HCT116 (cell line): ENCODE measurements at regions not wholly inside any gene's neighbourhood (a gene's known extent, or its start where the extent isn't known, plus 50 kb on each side); places are given as distances from the start of the nearest gene placed in this dataset.

ENCODE experiments used
- ATAC-seq: fragments of 200-7000 bp; cut with Tn5 transposase; 2 replicates; pipeline ENCODE4 v1.9.1; 2020; ENCODE audit warnings: mild to moderate bottlenecking, moderate library complexity
- BruUV-seq: library from RNA; stranded (reverse); fragments of 400-500 nt; replicated peaks from 2 replicates; lab custom pipeline; 2021; lab: Mats Ljungman, UMichigan
- CTCF ChIA-PET: fragments of 300-600 bp; sonication (Branson Sonifier 250); formaldehyde crosslinking; loops from one replicate; lab custom pipeline; 2021; ENCODE audit warnings: antibody characterized with exemption; lab: Charles Lee
- POLR2A ChIA-PET: fragments of 300-600, 350-600 bp; sonication (Branson Sonifier 250); formaldehyde crosslinking; loops from one replicate; lab custom pipeline; 2021; ENCODE audit warnings: antibody characterized with exemption; lab: Charles Lee
- RAD21 ChIA-PET, 2 experiments: fragments of 300-600 bp; sonication (Branson Sonifier 250); formaldehyde crosslinking; loops; one replicate each; lab custom pipeline; 2023; ENCODE audit warnings: low total read pairs in 2 of 2; ENCODE audit not compliant: uncharacterized antibody in 2 of 2, unreplicated experiment in 2 of 2, low non-redundant PET in 1 of 2; lab: Charles Lee
- DNase-seq: peaks from one replicate; pipeline ENCODE4 v3.0.0-alpha.2; 2010; ENCODE audit warnings: low read depth, low spot score
- H2AFZ ChIP-seq: fragments of 200-600 bp; shearing (Covaris generic), sonication (generic); 2 replicates; pipeline ENCODE4 v1.6.1; 2017; ENCODE audit warnings: low read depth, mixed run types, mixed read lengths, antibody characterized with exemption, low read length; ENCODE audit not compliant: poor library complexity, severe bottlenecking
- H3K27ac ChIP-seq: 2 replicates; pipeline ENCODE4 v1.5.1; 2012; ENCODE audit warnings: low read depth, low read length
- H3K27me3 ChIP-seq: fragments of 200-600 bp; sonication (generic); 2 replicates; pipeline ENCODE4 v1.6.1; 2016; ENCODE audit warnings: mixed run types, low read length, mixed read lengths; ENCODE audit not compliant: insufficient read depth
- H3K36me3 ChIP-seq, 2 experiments: fragments of 200-500 bp in 1 of 2; fragments of 200-600 bp in 1 of 2; sonication (Bioruptor generic) in 1 of 2; sonication (generic) in 1 of 2; 2 replicates each; pipeline versions ENCODE4 v1.5.1 to v1.6.1; 2014 to 2016; ENCODE audit warnings: low read length in 2 of 2, inconsistent platforms in 1 of 2, mixed read lengths in 1 of 2, mixed run types in 1 of 2; ENCODE audit not compliant: insufficient read depth in 2 of 2, control insufficient read depth in 1 of 2
- H3K4me1 ChIP-seq, 2 experiments: fragments of 200-600 bp in 1 of 2; sonication (generic) in 1 of 2; 2 replicates each; pipeline versions ENCODE4 v1.5.1 to v1.6.1; 2012 to 2017; ENCODE audit warnings: low read length in 2 of 2, inconsistent platforms in 1 of 2, mild to moderate bottlenecking in 1 of 2, mixed read lengths in 1 of 2, mixed run types in 1 of 2, moderate library complexity in 1 of 2; ENCODE audit not compliant: insufficient read depth in 2 of 2, control insufficient read depth in 1 of 2
- H3K4me2 ChIP-seq: fragments of 200-600 bp; sonication (generic); 2 replicates; pipeline ENCODE4 v1.6.1; 2017; ENCODE audit warnings: mixed run types, low read length, mixed read lengths
- H3K4me3 ChIP-seq, 2 experiments: fragments of 200-600 bp in 1 of 2; sonication (generic) in 1 of 2; replicated peaks in 1 of 2; 2 replicates each; pipeline ENCODE4 v1.5.1; 2011 to 2016; ENCODE audit warnings: low read length in 2 of 2, control low read depth in 1 of 2, low read depth in 1 of 2, mild to moderate bottlenecking in 1 of 2, mixed read lengths in 1 of 2, mixed run types in 1 of 2
- H3K79me2 ChIP-seq: fragments of 200-600 bp; sonication (generic); 2 replicates; pipeline ENCODE4 v1.6.1; 2017; ENCODE audit warnings: mild to moderate bottlenecking, mixed run types, low read length, moderate library complexity, mixed read lengths; ENCODE audit not compliant: insufficient read depth
- H3K9ac ChIP-seq: fragments of 200-600 bp; sonication (generic); 2 replicates; pipeline ENCODE4 v1.6.1; 2016; ENCODE audit warnings: low read length, mixed read lengths
- H3K9me2 ChIP-seq: fragments of 200-600 bp; sonication (generic), shearing (Covaris generic); 2 replicates; pipeline ENCODE4 v1.6.1; 2017; ENCODE audit warnings: mixed run types, mild to moderate bottlenecking, moderate library complexity; ENCODE audit not compliant: insufficient read depth
- H3K9me3 ChIP-seq, 2 experiments: fragments of 200-500 bp in 1 of 2; fragments of 200-600 bp in 1 of 2; sonication (Bioruptor generic) in 1 of 2; sonication (generic) in 1 of 2; 2 replicates each; pipeline ENCODE4 v1.6.1; 2014 to 2017; ENCODE audit warnings: low read length in 2 of 2, mixed read lengths in 2 of 2, inconsistent platforms in 1 of 2, low read depth in 1 of 2, mild to moderate bottlenecking in 1 of 2, mixed run types in 1 of 2, moderate library complexity in 1 of 2; ENCODE audit not compliant: control insufficient read depth in 1 of 2, insufficient read depth in 1 of 2
- H4K20me1 ChIP-seq: fragments of 200-600 bp; sonication (generic), shearing (Covaris generic); 2 replicates; pipeline ENCODE4 v1.6.1; 2017; ENCODE audit warnings: mixed run types, mild to moderate bottlenecking, moderate library complexity; ENCODE audit not compliant: insufficient read depth
- EGR1 ChIP-seq: IDR thresholded peaks from 2 replicates; pipeline ENCODE4 v1.6.1; 2012; ENCODE audit warnings: low read depth
- EZH2phosphoT487 ChIP-seq: fragments of 200-600 bp; IDR thresholded peaks from 2 replicates; pipeline ENCODE4 v1.6.1; 2018; ENCODE audit warnings: antibody characterized with exemption, borderline replicate concordance
- MAX ChIP-seq: IDR thresholded peaks from 2 replicates; pipeline ENCODE4 v1.6.1; 2012
- RAD21 ChIP-seq: IDR thresholded peaks from 2 replicates; pipeline ENCODE4 v1.6.1; 2012; ENCODE audit warnings: low read depth, mild to moderate bottlenecking
- SIN3A ChIP-seq: IDR thresholded peaks from 2 replicates; pipeline ENCODE4 v1.6.1; 2012; ENCODE audit warnings: low read depth
- YY1 ChIP-seq: IDR thresholded peaks from 2 replicates; pipeline ENCODE4 v1.6.1; 2011; ENCODE audit warnings: low read length, low read depth, moderate library complexity, mild to moderate bottlenecking; ENCODE audit not compliant: insufficient replicate concordance; ENCODE audit errors: extremely low read depth
- intact Hi-C: fragments of 100-400 bp; cut with micrococcal nuclease; formaldehyde crosslinking; loops from 2 replicates; pipeline ENCODE4 v1.10.0; 2022
- TF ChIP-seq, protein P1 (sequence below), 3 experiments: fragments of 200-600 bp in 1 of 3; sonication (generic) in 1 of 3; IDR thresholded peaks in 2 of 3; conservative IDR thresholded peaks in 1 of 3; 2 replicates each; pipeline ENCODE4 v1.5.1; 2012 to 2017; ENCODE audit warnings: low read depth in 2 of 3, low read length in 2 of 3, antibody characterized with exemption in 1 of 3, borderline replicate concordance in 1 of 3, control low read depth in 1 of 3, mild to moderate bottlenecking in 1 of 3, mixed read lengths in 1 of 3, mixed run types in 1 of 3, moderate library complexity in 1 of 3; ENCODE audit not compliant: insufficient read depth in 1 of 3

GRCh38 chr9:21696411-21696871, 106.0 kb upstream of the MTAP start:
- RAD21 ChIA-PET = no interaction called here
- Histone ChIP-seq H4K20me1 (no peaks in the 10 kb centered on the region), H3K4me3 (no peak overlapping the region), H3K36me3 (no peaks in the 10 kb centered on the region; a peak in 1 of 4 replicates), H3K4me1 (peaks cover 35 to 36% of the 10 kb centered on the region in 2 experiments), H3K9me2 (no peaks in the 10 kb centered on the region; the same call in 1 of the 2 replicates), H3K27ac (peak overlapping the region; percentile 99), H3K27me3 (no peaks in the 10 kb centered on the region), H3K79me2 (peaks cover 7% of the 10 kb centered on the region), H3K4me2 (no peak overlapping the region), H3K9ac (no peak overlapping the region), H2AFZ (no peak overlapping the region), H3K9me3 (peaks cover 5 to 17% of the 10 kb centered on the region in 2 experiments; a peak in 1 of 4 replicates)
- POLR2A ChIA-PET = interaction anchor here (0.6 kb wide), 1 partner anchor 83 kb away, joined by 3 read pairs; no protein-coding TSS in a partner anchor
- CTCF ChIA-PET = no interaction called here
- TF ChIP-seq, protein P1, sequence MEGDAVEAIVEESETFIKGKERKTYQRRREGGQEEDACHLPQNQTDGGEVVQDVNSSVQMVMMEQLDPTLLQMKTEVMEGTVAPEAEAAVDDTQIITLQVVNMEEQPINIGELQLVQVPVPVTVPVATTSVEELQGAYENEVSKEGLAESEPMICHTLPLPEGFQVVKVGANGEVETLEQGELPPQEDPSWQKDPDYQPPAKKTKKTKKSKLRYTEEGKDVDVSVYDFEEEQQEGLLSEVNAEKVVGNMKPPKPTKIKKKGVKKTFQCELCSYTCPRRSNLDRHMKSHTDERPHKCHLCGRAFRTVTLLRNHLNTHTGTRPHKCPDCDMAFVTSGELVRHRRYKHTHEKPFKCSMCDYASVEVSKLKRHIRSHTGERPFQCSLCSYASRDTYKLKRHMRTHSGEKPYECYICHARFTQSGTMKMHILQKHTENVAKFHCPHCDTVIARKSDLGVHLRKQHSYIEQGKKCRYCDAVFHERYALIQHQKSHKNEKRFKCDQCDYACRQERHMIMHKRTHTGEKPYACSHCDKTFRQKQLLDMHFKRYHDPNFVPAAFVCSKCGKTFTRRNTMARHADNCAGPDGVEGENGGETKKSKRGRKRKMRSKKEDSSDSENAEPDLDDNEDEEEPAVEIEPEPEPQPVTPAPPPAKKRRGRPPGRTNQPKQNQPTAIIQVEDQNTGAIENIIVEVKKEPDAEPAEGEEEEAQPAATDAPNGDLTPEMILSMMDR (IDR thresholded peaks at IDR 0.05 in 2 of 3, conservative IDR thresholded peaks at IDR 0.05 in 1 of 3; ENCODE audit: borderline replicate concordance in 1 of 3, insufficient read depth in 1 of 3, low read depth in 2 of 3, low read length in 2 of 3) = peak in 2 of 3 experiments; percentile 40; a peak in 4 of 6 replicates
- TF ChIP-seq EZH2phosphoT487 (no peak), RAD21 (0 out of 2 replicates have a peak, but pooled peaks have one; percentile 9), MAX (no peak), YY1 (no peak), SIN3A (no peak), EGR1 (no peak)
- intact Hi-C loops = no loop called here
- no peak for DNase-seq
- peak; percentile 73 for ATAC-seq
- no TSS peak for BruUV-seq
